Effector CD4-positive, alpha-beta T cell (primary cell): ENCODE measurements at regions not wholly inside any gene's neighbourhood (a gene's known extent, or its start where the extent isn't known, plus 50 kb on each side); places are given as distances from the start of the nearest gene placed in this dataset.
A peak's percentile ranks its signal among the peaks of the same experiment; 100 is the strongest.
"Not testable (repeated sequence)": the region's sequence is repeated elsewhere in the genome, so short reads cannot be mapped to it uniquely, and the experiment has no call there.

Experiments
- DNase-seq: peaks from one replicate; pipeline ENCODE4 v3.0.0-alpha.2; 2020

DNA sequence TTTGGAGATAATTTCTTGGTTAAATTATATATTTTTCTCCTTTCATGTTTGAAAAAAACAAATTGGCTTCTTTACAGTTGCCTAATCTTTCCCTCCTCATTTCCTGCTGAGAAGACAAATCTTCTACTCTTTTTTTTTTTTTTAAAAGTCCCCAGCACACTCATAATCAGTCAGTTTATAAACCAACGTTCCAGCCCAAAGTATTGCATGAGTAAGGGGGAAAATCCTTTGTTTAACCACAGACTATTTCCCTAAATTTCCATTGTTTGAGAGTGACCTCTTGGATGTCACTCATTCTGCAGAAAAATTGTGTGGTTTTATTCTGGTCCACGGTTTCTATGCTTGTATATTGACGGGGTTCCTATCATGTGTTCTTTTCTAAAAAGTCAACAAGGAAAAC lies 55.1 kb upstream of the TLR4 start:
- DNase-seq: no peak

DNA sequence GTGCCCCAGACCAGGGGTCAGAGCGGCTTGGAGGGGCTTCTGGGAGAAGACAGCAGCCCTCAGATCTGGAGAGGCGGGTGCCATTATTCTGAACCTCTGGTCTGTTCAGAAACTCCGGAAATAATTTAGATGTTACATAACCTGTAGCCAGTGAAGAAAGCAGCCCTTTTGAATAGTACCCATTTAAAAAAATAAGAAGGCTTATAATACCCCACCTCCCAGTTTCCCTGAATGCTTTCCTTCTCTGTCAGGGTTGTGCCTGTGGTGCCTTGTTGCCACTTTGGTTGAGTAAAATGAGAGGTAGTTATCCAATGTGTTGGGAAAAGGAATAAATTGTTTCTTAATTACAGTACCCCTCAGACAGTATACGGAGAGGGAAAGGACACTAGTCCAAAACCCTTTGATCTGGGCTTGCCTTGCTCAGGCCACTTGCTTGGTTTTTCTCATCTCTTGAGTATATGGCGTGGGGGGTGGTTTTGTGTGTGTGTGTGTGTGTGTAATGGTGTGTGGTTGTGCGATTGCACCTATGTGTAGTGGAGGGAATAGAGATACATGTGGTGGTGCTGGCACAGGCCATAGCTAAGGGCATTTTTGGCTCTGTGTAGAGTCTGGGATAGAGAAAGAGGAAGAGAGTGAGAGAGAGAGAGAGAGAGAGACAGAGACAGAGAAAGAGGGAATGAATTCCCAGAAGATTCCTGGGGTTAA lies 59.1 kb upstream of the TLR4 start:
- no peak for DNase-seq

DNA sequence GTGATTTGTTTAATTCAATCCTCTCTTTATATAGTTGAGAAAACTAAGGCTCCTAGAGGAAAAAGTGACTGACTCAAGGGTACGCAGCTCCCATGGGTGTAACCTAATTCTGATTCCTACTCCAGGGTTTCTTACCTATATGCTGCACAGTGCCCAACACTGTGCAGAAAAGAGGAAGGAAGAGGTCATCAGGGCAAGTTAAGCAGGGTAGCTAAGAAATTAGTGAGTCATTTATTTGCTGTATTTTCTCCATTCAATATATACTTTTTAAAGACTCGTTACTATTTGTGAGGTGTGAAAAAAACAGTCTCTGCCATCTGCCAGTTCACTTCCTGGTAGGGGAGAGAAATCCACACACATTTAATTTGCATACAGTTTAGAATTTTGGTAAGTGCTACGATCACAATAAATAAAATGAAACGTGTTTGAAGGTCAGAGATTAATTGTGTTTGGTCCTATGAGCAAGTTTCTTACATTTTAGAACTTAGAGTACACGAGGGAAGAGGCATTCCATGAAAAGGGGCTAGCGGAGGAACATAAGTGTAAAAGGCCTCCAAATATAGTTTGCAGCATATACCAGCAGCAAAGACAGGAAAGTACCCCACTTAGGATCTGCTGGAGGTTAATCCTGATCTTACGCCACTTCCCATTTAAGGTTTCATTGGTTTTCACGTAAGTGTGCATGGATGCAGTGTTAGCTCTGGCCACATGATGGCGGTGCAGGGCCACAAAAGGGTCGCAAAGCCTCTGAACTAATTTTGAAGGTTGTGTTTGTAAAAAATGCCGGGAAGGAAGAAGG lies 59.9 kb upstream of the TLR4 start:
- DNase-seq: peak; percentile 7

DNA sequence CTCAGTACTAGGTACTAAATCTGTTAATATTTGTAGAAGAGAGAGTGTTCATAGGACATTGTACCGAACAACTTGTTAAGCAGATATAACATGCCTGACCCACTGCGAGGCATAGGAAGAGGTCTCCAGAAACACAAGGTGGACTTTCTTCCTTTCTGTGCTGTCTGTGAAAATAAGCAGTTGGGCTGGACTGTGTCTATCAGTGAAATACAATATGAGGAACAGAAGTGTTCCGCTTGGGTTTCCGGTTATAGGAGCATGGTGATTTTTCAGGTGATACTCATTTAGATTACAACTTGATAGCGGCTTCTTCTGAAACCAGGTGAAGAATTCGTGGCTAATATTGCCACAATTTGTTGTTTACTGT lies 60.9 kb upstream of the TLR4 start:
- no peak for DNase-seq

DNA sequence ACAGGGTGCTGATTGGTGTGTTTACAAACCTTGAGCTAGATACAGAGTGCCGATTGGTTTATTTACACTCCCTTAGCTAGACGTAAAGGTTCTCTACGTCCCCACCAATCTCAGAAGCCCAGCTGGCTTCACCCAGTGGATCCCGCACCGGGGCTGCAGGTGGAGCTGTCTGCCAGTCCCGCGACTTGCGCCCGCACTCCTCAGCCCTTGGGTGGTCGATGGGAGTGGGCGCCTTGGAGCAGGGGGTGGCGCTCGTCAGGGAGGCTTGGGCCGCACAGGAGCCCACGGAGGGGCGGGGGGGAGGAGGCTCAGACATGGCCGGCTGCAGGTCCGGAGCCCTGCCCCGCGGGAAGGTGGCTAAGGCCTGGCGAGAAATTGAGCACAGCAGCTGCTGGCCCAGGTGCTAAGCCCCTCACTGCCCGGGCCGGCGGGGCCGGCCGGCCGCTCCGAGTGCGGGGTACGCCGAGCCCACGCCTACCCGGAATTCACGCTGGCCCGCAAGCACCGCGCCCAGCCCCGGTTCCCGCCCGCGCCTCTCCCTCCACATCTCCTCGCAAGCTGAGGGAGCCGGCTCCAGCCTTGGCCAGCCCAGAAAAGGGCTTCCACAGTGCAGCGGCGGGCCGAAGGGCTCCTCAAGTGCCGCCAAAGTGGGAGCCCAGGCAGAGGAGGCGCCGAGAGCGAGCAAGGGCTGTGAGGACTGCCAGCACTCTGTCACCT lies 61.5 kb upstream of the TLR4 start:
- DNase-seq: not testable (repeated sequence)

DNA sequence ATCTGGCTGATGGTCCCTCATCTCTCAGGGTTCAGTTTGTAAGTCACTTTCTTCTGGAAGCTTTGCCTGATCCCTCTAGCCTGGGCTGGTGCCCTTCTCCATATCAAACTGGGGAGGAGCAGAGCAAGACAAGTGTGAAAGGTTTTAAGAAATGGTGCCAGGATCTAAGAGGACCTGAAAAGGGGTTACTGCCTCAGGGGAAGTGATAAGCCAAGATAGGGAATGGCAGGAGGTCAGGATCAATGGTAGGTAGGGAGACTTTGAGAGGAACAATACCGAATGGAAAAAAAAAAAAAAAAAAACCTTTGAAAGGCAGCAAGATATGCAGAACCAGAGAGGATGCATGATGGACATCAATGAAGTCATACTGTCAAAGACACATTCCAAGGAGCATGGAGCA lies 67.5 kb upstream of the TLR4 start:
- DNase-seq: no peak

DNA sequence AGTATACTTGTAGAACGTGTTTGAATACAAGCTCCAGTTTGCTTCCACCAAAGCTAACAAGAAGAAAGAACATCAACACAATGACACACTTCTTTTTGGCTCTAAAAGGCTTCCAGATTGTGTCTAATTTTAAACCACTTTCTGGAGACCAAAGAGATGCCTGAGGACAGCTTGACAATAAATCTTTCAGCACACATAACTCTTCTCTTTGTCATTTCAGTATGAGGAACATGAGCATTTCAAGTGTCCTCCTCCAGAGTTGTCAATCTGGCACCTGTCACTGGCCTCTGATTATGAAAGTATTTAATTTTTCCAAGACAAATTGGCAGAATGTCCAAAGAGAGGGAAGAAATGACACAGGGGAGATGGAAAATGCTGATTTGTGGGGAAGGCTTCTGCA lies 79.0 kb upstream of the TLR4 start:
- DNase-seq: no peak

DNA sequence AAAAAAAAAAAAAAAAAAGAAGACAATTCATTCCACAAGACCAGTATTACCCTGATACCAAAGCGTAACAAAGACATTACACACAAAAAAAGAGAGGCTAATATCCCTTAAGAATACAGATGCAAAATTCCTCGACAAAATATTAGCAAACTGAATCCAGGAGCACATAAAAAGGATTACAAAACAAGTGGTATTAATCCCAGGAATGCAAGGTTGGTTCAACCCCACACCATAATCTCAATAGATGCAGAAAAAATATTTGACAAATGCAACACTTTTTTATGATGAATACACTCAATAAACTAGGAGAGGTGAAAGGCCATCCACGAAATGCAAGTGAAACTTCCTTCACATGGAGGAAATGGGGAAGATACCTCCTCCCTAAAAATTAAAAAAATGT lies 80.1 kb upstream of the TLR4 start:
- no peak for DNase-seq

DNA sequence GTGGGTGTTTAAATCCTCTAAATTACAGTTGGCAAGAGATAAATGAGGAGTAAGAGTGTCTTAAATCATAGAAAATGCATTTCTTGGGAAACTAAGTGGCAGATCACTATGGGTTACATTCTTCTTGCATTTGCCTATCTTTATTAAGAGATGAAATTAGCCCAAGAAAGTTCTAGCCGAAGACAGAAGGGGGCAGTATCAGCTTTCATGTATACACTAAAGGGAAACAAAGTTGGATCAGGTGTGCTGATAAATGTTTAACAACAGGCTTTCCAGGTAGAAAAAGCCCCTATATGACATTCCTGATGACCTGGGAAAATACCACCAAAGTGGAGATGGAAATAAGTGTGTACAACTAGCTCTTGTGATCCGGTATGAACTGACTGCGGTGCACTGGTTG lies 81.9 kb upstream of the TLR4 start:
- no peak for DNase-seq

DNA sequence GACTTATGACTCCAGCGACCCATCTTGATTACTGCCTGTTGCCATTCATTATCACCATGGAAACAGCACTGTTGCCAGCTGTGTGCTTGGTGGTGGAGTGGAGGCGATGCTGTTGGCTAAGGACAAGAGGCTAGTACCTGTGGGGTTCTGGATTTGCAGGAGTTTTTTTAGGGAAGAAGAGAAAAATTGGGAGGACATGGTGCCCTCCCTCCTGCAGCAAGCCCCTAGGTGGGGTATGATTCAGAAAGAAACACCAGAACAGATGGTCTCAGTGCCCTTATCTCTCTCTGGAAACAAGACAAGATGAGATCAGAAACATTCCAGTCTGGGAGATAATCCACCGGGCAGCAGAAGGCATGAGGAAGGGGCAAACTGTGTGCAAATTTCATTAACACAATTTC lies 87.8 kb upstream of the TLR4 start:
- DNase-seq: no peak

DNA sequence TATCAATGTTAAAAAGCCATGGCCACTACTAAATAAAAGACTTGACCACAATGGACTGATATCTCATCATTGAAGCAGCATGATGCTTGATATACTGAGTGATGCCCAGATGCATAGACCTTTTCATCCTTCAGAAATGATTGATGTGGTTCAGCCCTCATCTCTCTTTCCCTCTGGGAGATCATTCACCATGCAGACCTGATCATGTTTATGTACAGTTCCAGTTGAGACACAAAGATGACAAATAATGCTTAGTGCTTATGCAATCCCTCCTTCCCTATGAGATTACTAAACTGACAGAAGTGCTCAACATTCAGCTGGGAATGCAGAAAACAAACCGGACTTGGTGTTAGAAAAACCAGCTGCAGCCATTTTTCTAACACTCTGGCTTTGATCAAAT lies 91.9 kb upstream of the TLR4 start:
- no peak for DNase-seq

DNA sequence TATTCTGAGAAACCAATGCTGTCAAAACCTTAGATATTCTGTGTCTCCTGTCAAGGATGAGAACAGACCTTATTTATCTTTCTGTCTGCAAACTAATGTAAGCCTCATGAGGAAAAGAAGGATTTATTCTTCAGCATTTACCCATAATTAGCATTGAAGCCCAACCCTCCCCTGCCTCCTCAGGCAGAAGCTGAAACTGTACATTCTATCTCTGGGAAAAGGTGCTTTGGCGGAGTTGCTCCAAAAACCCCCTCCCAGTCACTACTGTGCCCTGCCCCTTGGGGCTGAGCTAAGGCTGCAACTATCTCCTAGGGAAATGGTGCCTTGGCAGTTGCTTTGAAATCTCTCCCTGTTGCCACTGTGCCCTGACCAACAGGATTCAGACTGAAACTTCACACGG lies 106.2 kb upstream of the TLR4 start:
- no peak for DNase-seq

DNA sequence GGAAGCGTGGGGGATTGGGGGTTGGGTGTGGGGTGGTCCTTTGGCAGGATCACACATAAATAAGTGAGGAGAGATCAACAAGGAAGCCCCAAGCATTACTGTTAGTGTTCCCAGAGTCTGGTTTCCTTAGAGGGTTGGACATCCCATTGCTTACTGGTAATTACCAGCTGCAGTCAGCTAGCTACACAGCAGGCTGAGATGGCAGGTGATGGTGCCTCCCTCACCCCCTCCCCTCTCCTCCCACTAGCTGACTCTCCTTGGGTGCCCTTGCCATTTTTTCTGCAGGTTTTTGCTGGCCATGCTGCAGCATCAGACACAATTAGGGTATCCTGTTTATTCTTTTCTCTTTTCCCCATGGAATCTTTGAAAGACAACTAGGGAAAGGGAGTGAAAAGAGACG lies 107.5 kb upstream of the TLR4 start:
- no peak for DNase-seq

DNA sequence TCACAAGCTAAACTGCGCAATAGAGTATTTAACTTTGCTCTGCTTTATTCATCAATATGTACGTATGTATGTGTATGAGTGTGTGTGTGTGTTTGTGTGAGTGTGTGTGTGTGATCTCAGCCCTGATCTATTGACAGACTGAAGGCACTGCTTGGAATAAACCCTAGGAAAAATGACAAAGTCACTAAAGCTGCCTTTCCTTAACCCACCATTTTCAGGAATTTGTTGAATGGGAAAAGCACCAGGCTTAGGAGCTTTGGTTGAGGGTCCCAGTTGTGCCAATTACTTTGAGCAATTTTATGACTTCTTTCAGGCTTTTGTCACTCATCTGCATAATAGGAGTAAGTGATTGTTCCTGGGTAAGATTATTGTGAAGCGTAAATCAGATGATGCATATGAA lies 108.6 kb upstream of the TLR4 start:
- DNase-seq: no peak

DNA sequence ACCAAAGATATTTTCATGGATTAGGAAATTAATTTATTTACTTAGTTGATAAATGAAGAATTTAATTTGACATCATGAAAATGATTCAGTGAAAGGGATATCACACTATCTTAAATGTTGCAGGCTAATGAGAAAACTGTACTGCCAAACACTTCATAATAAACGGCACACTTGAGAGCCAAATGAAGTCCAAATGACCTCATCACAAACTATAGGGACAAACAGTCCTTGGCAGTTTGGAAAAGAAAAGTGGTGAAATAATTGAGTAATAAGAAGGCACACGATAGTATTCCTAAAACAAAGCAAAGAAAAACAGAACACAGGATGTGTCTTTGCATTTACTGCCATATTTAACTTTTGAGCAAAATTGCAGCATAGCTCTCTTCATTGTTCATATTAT lies 116.9 kb upstream of the TLR4 start:
- no peak for DNase-seq

DNA sequence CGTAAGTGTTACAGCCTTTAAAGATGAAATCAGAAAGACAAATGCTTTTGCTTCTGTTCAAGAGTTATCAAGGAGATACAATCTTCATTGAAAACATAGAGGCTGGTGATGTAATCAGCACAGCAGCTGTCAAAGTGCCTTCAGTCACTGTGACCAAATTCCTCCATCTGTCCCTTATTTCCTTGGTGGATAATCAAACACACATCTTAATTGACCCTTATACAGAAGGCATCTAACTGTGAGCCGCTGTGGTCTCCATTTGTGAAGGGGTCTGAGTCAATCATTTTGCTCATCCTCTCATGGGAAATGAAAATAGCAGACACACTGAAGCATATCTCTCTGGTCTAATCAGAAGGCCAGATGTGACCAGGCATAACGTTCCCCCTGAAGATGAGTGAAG lies 130.1 kb upstream of the TLR4 start:
- no peak for DNase-seq

DNA sequence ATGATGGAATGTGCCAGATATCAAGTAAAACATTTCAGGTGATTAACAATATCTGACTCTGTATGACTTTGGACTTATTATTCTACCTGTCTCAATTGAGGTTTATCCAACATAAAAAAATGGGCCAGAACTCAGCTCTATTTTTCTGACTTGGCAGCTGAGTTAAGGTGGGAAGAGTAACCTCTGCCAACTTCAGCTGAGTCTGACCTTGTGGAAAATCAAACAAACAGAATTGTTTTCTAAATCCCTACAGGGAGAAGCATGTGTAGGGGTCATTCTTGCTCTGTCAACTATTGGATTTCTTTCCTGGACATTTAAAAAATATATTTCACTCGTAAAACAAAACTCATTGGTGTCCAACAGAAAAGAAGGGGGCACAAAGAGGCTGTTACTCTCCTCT lies 139.4 kb upstream of the TLR4 start:
- DNase-seq: no peak

DNA sequence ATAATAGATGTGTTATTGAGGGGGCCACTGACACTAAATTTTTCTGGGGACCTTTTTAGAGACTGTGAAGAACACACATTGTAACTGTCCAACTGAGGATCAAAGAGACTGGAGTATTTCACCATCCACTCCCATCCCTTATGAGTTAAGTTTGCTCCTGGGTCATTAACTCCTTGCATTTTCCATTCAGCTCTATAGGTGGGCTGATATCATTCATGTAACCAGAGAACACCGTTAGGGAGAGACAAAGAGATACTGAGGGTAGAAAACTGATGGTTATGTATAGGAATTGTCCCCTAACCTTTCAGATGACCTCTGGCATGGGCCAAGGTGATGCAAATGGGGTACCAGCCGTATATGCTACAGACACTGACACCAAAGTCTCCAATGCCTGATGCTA lies 142.4 kb upstream of the TLR4 start:
- DNase-seq: no peak

DNA sequence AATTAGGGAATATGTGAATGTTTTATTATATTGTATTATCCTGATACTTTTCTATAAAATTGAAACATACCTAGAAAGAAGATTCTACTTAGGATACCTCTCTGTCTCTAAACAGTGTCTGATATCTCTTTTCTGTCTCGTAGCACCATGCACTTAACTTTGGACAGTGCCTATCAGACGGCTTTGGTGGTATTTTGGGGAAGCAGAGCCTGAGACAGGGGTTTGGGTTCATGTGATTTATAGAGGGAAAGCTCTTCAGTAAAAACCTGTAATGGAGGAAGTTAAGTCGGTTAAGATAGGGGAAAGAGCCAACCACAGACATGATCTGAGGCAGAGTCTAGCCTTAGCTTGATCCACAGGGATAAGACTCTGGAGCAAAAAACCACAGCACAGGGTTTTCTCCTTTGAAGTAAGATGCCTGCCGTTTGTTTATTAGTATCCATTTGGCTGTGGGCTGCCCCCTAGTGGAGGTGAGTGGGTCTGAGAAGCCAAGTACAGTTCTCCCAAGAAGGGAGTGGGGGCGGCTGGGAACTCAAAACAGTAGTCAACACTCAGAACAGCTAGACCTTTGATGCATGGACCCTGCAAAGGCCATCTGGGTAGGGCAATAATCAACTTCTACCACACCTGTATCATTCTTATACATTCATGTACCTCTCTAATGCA lies 141.2 kb upstream of the ASTN2 start:
- no peak for DNase-seq

DNA sequence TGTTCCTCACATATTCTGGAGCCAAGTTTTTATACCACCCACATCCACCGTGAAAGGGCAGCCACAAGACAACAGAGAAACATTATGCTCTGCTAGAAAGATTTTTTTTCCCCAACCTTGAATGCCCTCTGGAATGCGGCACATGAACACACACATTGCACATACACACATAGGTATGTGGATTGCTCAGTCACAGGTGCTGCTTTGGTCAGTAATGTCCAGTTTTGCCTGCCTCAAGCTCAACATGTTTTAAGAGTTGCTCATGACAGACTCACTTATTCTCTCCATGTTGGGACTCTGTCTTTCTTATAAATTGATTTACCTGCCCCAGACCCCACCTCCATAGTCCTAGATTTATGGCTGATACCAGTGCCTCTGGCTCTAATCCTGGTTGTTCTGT lies 138.0 kb upstream of the ASTN2 start:
- DNase-seq: no peak

DNA sequence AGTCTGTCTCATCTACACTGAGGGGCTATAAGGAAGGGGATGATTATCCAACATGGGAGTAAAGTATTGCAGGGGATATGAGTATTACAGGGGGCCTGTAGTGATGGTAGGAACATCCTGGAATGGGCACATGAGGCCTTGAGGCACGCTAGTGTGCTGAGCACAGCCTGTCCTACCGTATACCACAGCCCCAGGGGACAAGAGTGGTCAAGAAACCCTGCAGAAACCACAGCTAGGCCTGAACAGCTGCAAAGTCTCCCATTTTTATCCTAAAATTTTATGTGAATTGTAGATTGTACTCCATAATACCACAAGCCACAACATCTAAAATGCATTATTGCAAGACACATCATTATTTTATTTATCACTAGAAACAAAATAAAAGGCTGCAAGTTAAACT lies 136.3 kb upstream of the ASTN2 start:
- no peak for DNase-seq

DNA sequence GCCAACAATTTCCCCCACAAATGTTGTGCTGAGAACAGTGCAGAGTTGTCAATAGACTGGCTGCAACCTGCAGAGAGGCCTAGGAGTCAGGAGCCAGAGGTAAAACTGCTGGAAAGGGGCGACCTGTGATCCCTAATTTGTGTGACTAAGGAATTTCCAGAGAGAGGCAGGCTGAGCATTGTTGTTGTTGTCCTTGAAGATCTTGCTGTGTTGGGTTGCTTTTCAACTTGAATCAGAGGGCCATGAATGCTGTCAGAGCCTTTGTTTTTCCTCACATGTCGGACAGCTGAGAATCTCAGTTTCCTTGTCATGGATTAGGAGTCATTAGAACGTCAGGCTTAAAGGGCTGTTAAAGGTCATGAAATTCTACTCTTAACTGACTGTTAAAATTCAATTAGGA lies 134.6 kb upstream of the ASTN2 start:
- DNase-seq: no peak

DNA sequence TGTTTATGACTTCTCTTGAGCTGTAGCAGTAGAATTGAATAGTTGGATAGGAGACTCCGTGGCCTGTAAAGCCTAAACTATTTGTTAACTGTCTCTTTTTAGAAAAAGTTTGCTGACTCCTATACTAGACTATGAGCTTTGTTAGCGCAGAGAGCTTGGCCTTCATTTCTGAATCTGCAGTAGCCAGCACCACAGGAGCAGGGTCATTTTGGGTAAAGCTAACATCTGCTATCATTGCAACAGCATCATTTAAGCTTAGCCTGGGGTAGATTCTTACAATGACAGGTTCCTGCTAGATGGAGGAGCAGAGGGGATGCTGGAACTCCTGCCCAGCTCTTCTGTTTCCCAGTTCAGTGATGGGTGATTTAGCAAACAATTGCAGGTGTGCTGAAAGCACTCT lies 133.7 kb upstream of the ASTN2 start:
- no peak for DNase-seq

DNA sequence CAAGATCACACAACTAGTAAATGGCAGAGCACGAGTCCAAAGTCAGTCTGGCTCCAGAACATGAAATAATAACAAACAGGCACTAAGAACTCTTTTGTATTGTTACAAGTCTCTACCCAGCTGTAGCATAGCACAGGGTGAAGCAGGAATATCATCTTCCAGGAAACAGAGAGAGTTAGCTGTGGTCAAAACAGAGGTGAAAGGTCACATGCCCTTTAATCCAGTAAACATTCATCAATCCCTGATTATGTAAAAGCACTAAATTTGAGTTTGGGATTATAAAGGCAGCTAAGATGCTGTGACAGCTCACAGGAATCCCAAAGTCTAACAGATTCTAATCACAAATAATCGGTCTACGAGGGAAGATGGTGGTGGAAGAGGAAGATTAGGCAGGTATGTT lies 133.0 kb upstream of the ASTN2 start:
- no peak for DNase-seq
